Prostate gland (tissue), 2 donors: ENCODE measurements at regions not wholly inside any gene's neighbourhood (a gene's known extent, or its start where the extent isn't known, plus 50 kb on each side); places are given as distances from the start of the nearest gene placed in this dataset.

Source experiments
- CTCF ChIP-seq, 4 experiments: fragments of 200-600 bp in 2 of 4; fragments of 450-650 bp in 2 of 4; sonication (generic) in 2 of 4; IDR thresholded peaks; 1 replicate in 3 of 4; 2 replicates in 1 of 4; pipeline ENCODE4 v1.5.1; 2016 to 2019; ENCODE audit warnings: antibody characterized with exemption in 4 of 4, mild to moderate bottlenecking in 2 of 4, moderate library complexity in 2 of 4
- POLR2A ChIP-seq: fragments of 450-650 bp; IDR thresholded peaks from one replicate; pipeline ENCODE4 v1.6.1; 2016; ENCODE audit warnings: antibody characterized with exemption, mild to moderate bottlenecking
- POLR2AphosphoS5 ChIP-seq: sonication (generic); formaldehyde crosslinking; IDR thresholded peaks from one replicate; pipeline ENCODE4 v1.6.1; 2017; ENCODE audit warnings: antibody characterized with exemption

GRCh38 chr6:91860541-91861335 lies 1273.9 kb upstream of the MAP3K7 start:
- TF ChIP-seq CTCF (IDR thresholded peaks at IDR 0.05) (no peak), POLR2A (no peak), POLR2AphosphoS5 (no peak)
